Fibroblast of mammary gland (primary cell): ENCODE measurements at regions not wholly inside any gene's neighbourhood (a gene's known extent, or its start where the extent isn't known, plus 50 kb on each side); places are given as distances from the start of the nearest gene placed in this dataset.

Source experiments
- DNase-seq: peaks from one replicate; pipeline ENCODE4 v3.0.0-alpha.2; 2010; ENCODE audit warnings: low read depth
- H3K4me3 ChIP-seq: 2 replicates; pipeline ENCODE4 v1.5.1; 2011; ENCODE audit warnings: low read depth, mild to moderate bottlenecking, low read length, moderate library complexity; ENCODE audit not compliant: control insufficient read depth
- CTCF ChIP-seq: conservative IDR thresholded peaks from 2 replicates; pipeline ENCODE4 v1.5.1; 2011; ENCODE audit warnings: low read depth, low read length, inconsistent platforms; ENCODE audit not compliant: control insufficient read depth, insufficient read depth

- TF ChIP-seq CTCF = no peak
- no peak overlapping the region for H3K4me3 ChIP-seq
- no peak for DNase-seq
Measured at GRCh38 chr10:130862626-130863025, 448.9 kb downstream of the TCERG1L start.

DNA sequence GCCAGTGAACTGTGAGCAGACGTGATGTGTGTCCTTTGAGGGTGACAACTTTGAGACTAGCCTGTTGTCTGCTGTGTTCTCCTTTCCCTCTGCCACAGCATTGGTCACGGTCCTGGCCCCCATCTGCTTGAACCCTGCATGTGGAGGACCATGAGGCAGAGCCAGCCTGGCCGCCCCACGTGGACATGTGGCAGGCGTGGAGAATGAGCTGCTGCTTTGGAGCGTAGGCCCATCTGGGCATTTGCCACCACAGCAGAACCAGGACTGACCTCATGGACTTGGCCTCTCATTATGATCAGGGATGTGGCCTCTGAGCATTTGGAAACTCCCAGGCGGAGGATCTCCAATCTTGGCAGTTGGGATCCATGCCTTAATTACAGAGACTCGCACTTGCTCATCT lies 448.5 kb downstream of the TCERG1L start:
- DNase-seq = no peak
- no peak overlapping the region for H3K4me3 ChIP-seq
- no peak for TF ChIP-seq CTCF

DNA sequence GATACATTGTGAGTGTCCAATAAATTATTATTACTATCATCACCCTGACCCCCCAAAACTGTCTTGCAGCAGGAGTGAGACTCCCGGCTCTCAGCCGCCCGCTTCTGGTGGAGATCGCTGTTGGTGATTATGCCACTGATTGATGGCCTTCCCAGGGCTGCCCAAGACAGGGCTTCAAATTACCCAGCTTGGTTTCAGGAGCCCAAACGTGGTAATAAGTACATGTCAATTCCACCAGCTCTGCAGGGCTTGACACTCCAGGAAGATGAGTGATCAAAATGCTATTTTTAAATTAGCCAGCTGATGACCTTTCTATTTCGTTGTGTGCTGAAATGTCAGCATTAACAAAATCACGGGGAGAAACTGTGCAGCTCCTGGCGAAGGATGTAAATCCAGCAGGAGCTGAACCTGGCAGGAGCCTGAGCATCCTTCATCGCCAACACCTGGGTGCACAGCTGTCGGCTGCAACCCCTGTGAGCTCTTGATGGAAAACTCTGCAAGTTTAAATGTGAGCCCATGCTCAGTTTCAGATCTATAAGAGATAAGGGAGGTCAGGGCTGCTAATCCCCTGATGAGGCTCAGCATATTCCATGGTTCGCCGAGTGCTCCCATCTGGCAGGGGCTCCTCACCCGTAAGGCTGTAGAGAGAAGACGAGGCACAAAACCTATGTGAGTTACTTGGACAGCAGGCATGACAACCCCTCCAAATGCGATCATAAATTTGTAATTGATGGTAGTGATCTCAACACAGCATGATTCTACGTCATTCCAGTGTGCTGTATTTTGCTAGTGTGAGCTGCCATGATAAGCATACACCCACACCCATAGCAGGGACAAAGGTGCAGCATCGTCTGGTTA lies 446.3 kb downstream of the TCERG1L start:
- H3K4me3 ChIP-seq = no peak overlapping the region
- TF ChIP-seq CTCF = no peak
- DNase-seq = no peak

DNA sequence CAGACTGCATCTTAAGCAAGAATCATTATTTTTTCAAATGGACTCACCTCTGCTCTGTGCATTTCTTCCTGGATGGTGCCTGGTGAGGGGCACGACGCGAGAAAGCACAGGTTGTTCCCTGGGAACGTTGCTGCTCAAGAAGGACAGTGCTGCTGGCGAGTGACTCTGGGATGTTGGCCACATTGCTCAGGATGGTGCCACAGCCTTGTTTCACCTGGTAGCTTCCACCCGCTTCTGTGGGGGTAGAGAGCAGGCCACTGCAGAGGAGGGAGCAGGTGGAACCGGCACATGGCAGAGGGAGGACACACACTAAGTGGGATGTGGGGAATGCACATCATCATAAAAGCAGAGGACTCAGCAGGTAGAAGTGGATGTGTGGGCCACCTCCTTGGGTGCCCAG lies 444.7 kb downstream of the TCERG1L start:
- DNase-seq = no peak
- no peak for TF ChIP-seq CTCF
- no peak overlapping the region for H3K4me3 ChIP-seq

GRCh38 chr10:130867446-130868194 lies 443.9 kb downstream of the TCERG1L start:
- no peak overlapping the region for H3K4me3 ChIP-seq
- no peak for TF ChIP-seq CTCF
- no peak for DNase-seq

- TF ChIP-seq CTCF = no peak
- no peak overlapping the region for H3K4me3 ChIP-seq
- no peak for DNase-seq
Measured at GRCh38 chr10:130869179-130869841, 442.2 kb downstream of the TCERG1L start.
